CD14-positive monocyte (primary cell): ENCODE measurements at regions not wholly inside any gene's neighbourhood (a gene's known extent, or its start where the extent isn't known, plus 50 kb on each side); places are given as distances from the start of the nearest gene placed in this dataset.

Source experiments
- DNase-seq, 3 donors: peaks; one replicate each; pipeline ENCODE4 v3.0.0-alpha.2; 2011 to 2022
- H2AFZ ChIP-seq: 2 replicates; pipeline ENCODE4 v1.6.0; 2012; ENCODE audit warnings: mild to moderate bottlenecking, low read depth, low read length, inconsistent platforms; ENCODE audit not compliant: insufficient read depth, poor library complexity, severe bottlenecking
- H3K27ac ChIP-seq, 2 donors: 1 replicate in 1 of 2; 2 replicates in 1 of 2; pipeline ENCODE4 v1.5.1; 2012 to 2013; ENCODE audit warnings: low read length in 2 of 2, control low read depth in 1 of 2, inconsistent platforms in 1 of 2, low read depth in 1 of 2, mild to moderate bottlenecking in 1 of 2
- H3K27me3 ChIP-seq, 2 donors: one replicate each; pipeline versions ENCODE4 v1.6.0 to v1.6.1; 2011 to 2013; ENCODE audit warnings: low read length in 2 of 2; ENCODE audit not compliant: control insufficient read depth in 2 of 2, insufficient read depth in 2 of 2
- H3K36me3 ChIP-seq, 2 donors: replicated peaks in 1 of 2; 1 replicate in 1 of 2; 2 replicates in 1 of 2; pipeline versions ENCODE4 v1.5.1 to v1.6.1; 2012 to 2013; ENCODE audit warnings: low read length in 2 of 2, control low read depth in 1 of 2, inconsistent platforms in 1 of 2, mild to moderate bottlenecking in 1 of 2; ENCODE audit not compliant: insufficient read depth in 2 of 2, control insufficient read depth in 1 of 2
- H3K4me1 ChIP-seq, 2 donors: 1 replicate in 1 of 2; 2 replicates in 1 of 2; pipeline versions ENCODE4 v1.5.1 to v1.6.1; 2012 to 2013; ENCODE audit warnings: low read length in 2 of 2, control low read depth in 1 of 2, inconsistent platforms in 1 of 2, mild to moderate bottlenecking in 1 of 2, moderate library complexity in 1 of 2; ENCODE audit not compliant: insufficient read depth in 2 of 2, control insufficient read depth in 1 of 2
- H3K4me2 ChIP-seq: replicated peaks from 2 replicates; pipeline ENCODE3; 2012; ENCODE audit warnings: low read length, moderate library complexity, mild to moderate bottlenecking; ENCODE audit not compliant: poor library complexity, severe bottlenecking; ENCODE audit errors: extremely low read depth
- H3K4me3 ChIP-seq, 3 experiments: fragments of 200-600 bp in 1 of 3; sonication (generic) in 1 of 3; replicated peaks in 1 of 3; 1 replicate in 2 of 3; 2 replicates in 1 of 3; pipeline ENCODE4 v1.5.1; 2011 to 2013; ENCODE audit warnings: low read length in 3 of 3, mild to moderate bottlenecking in 3 of 3, control low read depth in 2 of 3, low read depth in 2 of 3, inconsistent platforms in 1 of 3, moderate library complexity in 1 of 3
- H3K79me2 ChIP-seq: 2 replicates; pipeline ENCODE4 v1.6.0; 2012; ENCODE audit warnings: mild to moderate bottlenecking, control low read depth, inconsistent platforms, low read length, moderate library complexity; ENCODE audit not compliant: insufficient read depth
- H3K9ac ChIP-seq: 2 replicates; pipeline ENCODE4 v1.6.0; 2017; ENCODE audit warnings: low read length, mild to moderate bottlenecking; ENCODE audit not compliant: insufficient read depth, poor library complexity, severe bottlenecking
- H3K9me3 ChIP-seq, 2 donors: replicated peaks in 1 of 2; 1 replicate in 1 of 2; 2 replicates in 1 of 2; pipeline versions ENCODE4 v1.5.1 to v1.6.1; 2012 to 2013; ENCODE audit warnings: low read length in 2 of 2, control low read depth in 1 of 2; ENCODE audit not compliant: control insufficient read depth in 1 of 2, insufficient read depth in 1 of 2
- H4K20me1 ChIP-seq: 2 replicates; pipeline ENCODE4 v1.6.0; 2012; ENCODE audit warnings: mild to moderate bottlenecking, low read length, control low read depth, moderate library complexity; ENCODE audit not compliant: insufficient read depth
- H3K27ac Mint-ChIP-seq, 7 donors: one replicate each; pipeline ENCODE4 v1.8.0; 2020; ENCODE audit warnings: mild to moderate bottlenecking in 7 of 7, mixed read lengths in 7 of 7, moderate library complexity in 6 of 7, inconsistent platforms in 2 of 7
- H3K27me3 Mint-ChIP-seq, 3 donors: one replicate each; pipeline ENCODE4 v1.8.0; 2021 to 2022; ENCODE audit warnings: low read depth in 3 of 3, mild to moderate bottlenecking in 3 of 3, mixed read lengths in 3 of 3, moderate library complexity in 3 of 3, inconsistent platforms in 1 of 3
- H3K36me3 Mint-ChIP-seq, 2 donors: one replicate each; pipeline ENCODE4 v1.8.0; 2020; ENCODE audit warnings: mixed read lengths in 2 of 2, inconsistent platforms in 1 of 2, mild to moderate bottlenecking in 1 of 2
- H3K4me1 Mint-ChIP-seq: one replicate; pipeline ENCODE4 v1.8.0; 2020; ENCODE audit warnings: mild to moderate bottlenecking, mixed read lengths
- H3K4me3 Mint-ChIP-seq, 2 donors: one replicate each; pipeline ENCODE4 v1.8.0; 2020; ENCODE audit warnings: mild to moderate bottlenecking in 2 of 2, mixed read lengths in 2 of 2, moderate library complexity in 1 of 2
- H3K9me3 Mint-ChIP-seq, 7 donors: one replicate each; pipeline ENCODE4 v1.8.0; 2020 to 2022; ENCODE audit warnings: mixed read lengths in 7 of 7, mild to moderate bottlenecking in 6 of 7, moderate library complexity in 6 of 7, inconsistent platforms in 2 of 7
- CTCF ChIP-seq: fragments of 200-600 bp; IDR thresholded peaks from one replicate; pipeline ENCODE4 v1.8.0; 2022; ENCODE audit warnings: antibody characterized with exemption, mild to moderate bottlenecking
- WGBS: methylation state at CpG from one replicate; pipeline ENCODE4 v1.1.5; 2013; ENCODE audit warnings: missing lambda C conversion rate; ENCODE audit not compliant: insufficient coverage; 5-methylcytosine and 5-hydroxymethylcytosine counted together
- intact Hi-C, 2 donors: fragments of 100-400 bp; cut with micrococcal nuclease; formaldehyde crosslinking; loops; one replicate each; pipeline versions ENCODE4 v1.15.0 to v1.15.1; 2023

GRCh38 chr13:71055047-71055446 is 812.0 kb downstream of the DACH1 start:
- WGBS = no CpG with 5 or more reads among the region's 1 CpG
- Histone ChIP-seq H3K4me2 (no peak overlapping the region), H3K4me1 (no peaks in the 10 kb centered on the region), H3K36me3 (no peaks in the 10 kb centered on the region), H4K20me1 (no peaks in the 10 kb centered on the region), H3K27me3 (no peaks in the 10 kb centered on the region), H3K27ac (no peak overlapping the region), H3K4me3 (no peak overlapping the region), H3K9ac (no peak overlapping the region), H3K9me3 (peaks cover 10 to 13% of the 10 kb centered on the region in 2 donors), H3K79me2 (no peaks in the 10 kb centered on the region), H2AFZ (no peak overlapping the region)
- Mint-ChIP-seq H3K27me3 (no peaks in the 10 kb centered on the region), H3K36me3 (no peaks in the 10 kb centered on the region), H3K27ac (no peak overlapping the region), H3K4me1 (no peaks in the 10 kb centered on the region), H3K4me3 (no peak overlapping the region), H3K9me3 (peaks cover 6 to 16% (median 12%) of the 10 kb centered on the region in 7 donors)
- intact Hi-C loops = no loop called here
- no peak for TF ChIP-seq CTCF
- DNase-seq = no peak

- WGBS = no CpG with 5 or more reads among the region's 1 CpG
- Histone ChIP-seq H3K4me1 (no peaks in the 10 kb centered on the region), H3K27ac (no peak overlapping the region), H3K9me3 (peaks cover 10 to 13% of the 10 kb centered on the region in 2 donors), H2AFZ (no peak overlapping the region), H4K20me1 (no peaks in the 10 kb centered on the region), H3K9ac (no peak overlapping the region), H3K36me3 (no peaks in the 10 kb centered on the region), H3K79me2 (no peaks in the 10 kb centered on the region), H3K27me3 (no peaks in the 10 kb centered on the region), H3K4me3 (no peak overlapping the region), H3K4me2 (no peak overlapping the region)
- Mint-ChIP-seq H3K4me3 (no peak overlapping the region), H3K36me3 (no peaks in the 10 kb centered on the region), H3K9me3 (peaks cover 6 to 16% (median 12%) of the 10 kb centered on the region in 7 donors), H3K27me3 (no peaks in the 10 kb centered on the region), H3K4me1 (no peaks in the 10 kb centered on the region), H3K27ac (no peak overlapping the region)
- no peak for TF ChIP-seq CTCF
- intact Hi-C loops = no loop called here
- no peak for DNase-seq
Observed at GRCh38 chr13:71054358-71054757, 812.6 kb downstream of the DACH1 start.
